Mucosa of descending colon (tissue), 3 donors: ENCODE measurements at regions not wholly inside any gene's neighbourhood (a gene's known extent, or its start where the extent isn't known, plus 50 kb on each side); places are given as distances from the start of the nearest gene placed in this dataset.

Experiments used
- ATAC-seq: fragments of 200-7000 bp; cut with Tn5 transposase; one replicate; pipeline ENCODE4 v1.9.1; 2020; ENCODE audit warnings: mild to moderate bottlenecking, moderate library complexity
- DNase-seq, 3 donors: peaks; one replicate each; pipeline ENCODE4 v3.0.0-alpha.2; 2020
- H3K36me3 ChIP-seq: fragments of 200-600 bp; one replicate; pipeline ENCODE4 v1.8.0; 2021; ENCODE audit warnings: low read depth, mild to moderate bottlenecking
- H3K4me1 ChIP-seq: fragments of 200-600 bp; one replicate; pipeline ENCODE4 v1.8.0; 2021; ENCODE audit warnings: low read depth, mild to moderate bottlenecking
- H3K4me3 ChIP-seq: fragments of 200-600 bp; one replicate; pipeline ENCODE4 v1.8.0; 2021; ENCODE audit warnings: mild to moderate bottlenecking
- H3K9me3 ChIP-seq: fragments of 200-600 bp; one replicate; pipeline ENCODE4 v1.8.0; 2021; ENCODE audit warnings: mild to moderate bottlenecking
- CTCF ChIP-seq: fragments of 200-600 bp; IDR thresholded peaks from one replicate; pipeline ENCODE4 v1.8.0; 2022; ENCODE audit warnings: antibody characterized with exemption, mild to moderate bottlenecking
- intact Hi-C, 2 donors: fragments of 100-400 bp; cut with DNase I in 1 of 2; cut with micrococcal nuclease in 1 of 2; formaldehyde crosslinking; loops; one replicate each; pipeline versions ENCODE4 v1.11.0 to v1.11.1; 2022; cut with DNase I, micrococcal nuclease
- donor health status: DM: no; HTN: no; CAD: no; lungs with moderate emphysema.
- donor health status: DM: no; HTN: no; CAD: no.
- donor health status: DM: no; HTN: yes; CAD: no.

- Histone ChIP-seq H3K36me3 (no peaks in the 10 kb centered on the region), H3K9me3 (no peaks in the 10 kb centered on the region), H3K4me1 (no peaks in the 10 kb centered on the region), H3K4me3 (no peak overlapping the region)
- intact Hi-C loops, result no loop called here
- no peak for ATAC-seq
- DNase-seq, result no peak
- no peak for TF ChIP-seq CTCF
Measured at GRCh38 chr1:57722285-57722978, 298.6 kb upstream of the DAB1 start.

- DNase-seq (no peak), ATAC-seq (no peak)
- no peaks in the 10 kb centered on the region for H3K4me1 ChIP-seq
- no peak for TF ChIP-seq CTCF
- H3K36me3 ChIP-seq, result no peaks in the 10 kb centered on the region
- H3K4me3 ChIP-seq, result no peak overlapping the region
- no peaks in the 10 kb centered on the region for H3K9me3 ChIP-seq
- intact Hi-C loops, result no loop called here
Measured at GRCh38 chr1:57721001-57721400, 297.1 kb upstream of the DAB1 start.

GRCh38 chr1:57719274-57719673 is 295.4 kb upstream of the DAB1 start:
- TF ChIP-seq CTCF, result no peak
- H3K36me3 ChIP-seq, result no peaks in the 10 kb centered on the region
- no peak for ATAC-seq
- intact Hi-C loops, result no loop called here
- no peaks in the 10 kb centered on the region for H3K9me3 ChIP-seq
- DNase-seq, result no peak
- H3K4me1 ChIP-seq, result no peaks in the 10 kb centered on the region
- H3K4me3 ChIP-seq, result no peak overlapping the region

- H3K4me1 ChIP-seq, result no peaks in the 10 kb centered on the region
- TF ChIP-seq CTCF, result no peak
- DNase-seq, result no peak
- ATAC-seq, result no peak
- no peaks in the 10 kb centered on the region for H3K9me3 ChIP-seq
- no peak overlapping the region for H3K4me3 ChIP-seq
- intact Hi-C loops, result no loop called here
- no peaks in the 10 kb centered on the region for H3K36me3 ChIP-seq
Measured at GRCh38 chr1:57713501-57713900, 289.6 kb upstream of the DAB1 start.

- Histone ChIP-seq H3K36me3 (no peaks in the 10 kb centered on the region), H3K4me3 (no peak overlapping the region), H3K4me1 (no peaks in the 10 kb centered on the region), H3K9me3 (no peaks in the 10 kb centered on the region)
- DNase-seq (no peak), ATAC-seq (no peak)
- intact Hi-C loops, result no loop called here
- TF ChIP-seq CTCF, result no peak
Measured at GRCh38 chr1:57712846-57713245, 289.0 kb upstream of the DAB1 start.

- intact Hi-C loops, result no loop called here
- ATAC-seq (no peak), DNase-seq (no peak)
- no peak overlapping the region for H3K4me3 ChIP-seq
- H3K36me3 ChIP-seq, result no peaks in the 10 kb centered on the region
- TF ChIP-seq CTCF, result no peak
- no peaks in the 10 kb centered on the region for H3K4me1 ChIP-seq
- no peaks in the 10 kb centered on the region for H3K9me3 ChIP-seq
Measured at GRCh38 chr1:57711326-57711725, 287.5 kb upstream of the DAB1 start.
